CD4-positive, alpha-beta T cell treated with Interleukin-12 subunit alpha and Interleukin-12 subunit beta, for 1 hour (primary cell): ENCODE measurements at regions not wholly inside any gene's neighbourhood (a gene's known extent, or its start where the extent isn't known, plus 50 kb on each side); places are given as distances from the start of the nearest gene placed in this dataset.
"Not testable (repeated sequence)": the region's sequence is repeated elsewhere in the genome, so short reads cannot be mapped to it uniquely, and the experiment has no call there.

ENCODE experiments used
- DNase-seq: peaks from one replicate; pipeline ENCODE4 v3.0.0-alpha.2; 2020

- DNase-seq: no peak
These were observed 177.5 kb downstream of the MTCL1 start for GRCh38 chr18:8882632-8883408.

- no peak for DNase-seq
These were observed 178.0 kb downstream of the MTCL1 start for GRCh38 chr18:8883409-8883668.

GRCh38 chr18:8887877-8888276, 182.5 kb downstream of the MTCL1 start:
- not testable (repeated sequence) for DNase-seq

- DNase-seq: no peak
These were observed 184.1 kb downstream of the MTCL1 start for GRCh38 chr18:8889489-8889888.

- not testable (repeated sequence) for DNase-seq
These were observed 185.1 kb downstream of the MTCL1 start for GRCh38 chr18:8890503-8890902.

GRCh38 chr18:8890957-8891464, 185.7 kb downstream of the MTCL1 start:
- no peak for DNase-seq

GRCh38 chr18:8893221-8893620, 187.9 kb downstream of the MTCL1 start:
- DNase-seq: no peak

GRCh38 chr18:8893628-8894231, 188.4 kb downstream of the MTCL1 start:
- DNase-seq: no peak

GRCh38 chr18:8894823-8895222, 189.5 kb downstream of the MTCL1 start:
- no peak for DNase-seq

GRCh38 chr18:8895341-8895740, 190.0 kb downstream of the MTCL1 start:
- no peak for DNase-seq

GRCh38 chr18:8895987-8896619, 190.7 kb downstream of the MTCL1 start:
- DNase-seq: no peak

GRCh38 chr18:8899000-8899399, 193.6 kb downstream of the MTCL1 start:
- no peak for DNase-seq

- no peak for DNase-seq
These were observed 195.2 kb downstream of the MTCL1 start for GRCh38 chr18:8900552-8900951.

- DNase-seq: no peak
These were observed 195.7 kb downstream of the MTCL1 start for GRCh38 chr18:8901019-8901418.

- no peak for DNase-seq
These were observed 198.2 kb upstream of the NDUFV2 start for GRCh38 chr18:8904316-8904715.

GRCh38 chr18:8908792-8909510, 193.5 kb upstream of the NDUFV2 start:
- DNase-seq: no peak

GRCh38 chr18:8910186-8910822, 192.2 kb upstream of the NDUFV2 start:
- DNase-seq: no peak

- no peak for DNase-seq
These were observed 191.7 kb upstream of the NDUFV2 start for GRCh38 chr18:8910843-8911242.

GRCh38 chr18:8911408-8912340, 190.8 kb upstream of the NDUFV2 start:
- DNase-seq: no peak

- no peak for DNase-seq
These were observed 189.9 kb upstream of the NDUFV2 start for GRCh38 chr18:8912348-8913326.
